ENCODE measurements at regions not wholly inside any gene's neighbourhood (a gene's known extent, or its start where the extent isn't known, plus 50 kb on each side); places are given as distances from the start of the nearest gene placed in this dataset.
A peak's percentile ranks its signal among the peaks of the same experiment; 100 is the strongest.

DNA sequence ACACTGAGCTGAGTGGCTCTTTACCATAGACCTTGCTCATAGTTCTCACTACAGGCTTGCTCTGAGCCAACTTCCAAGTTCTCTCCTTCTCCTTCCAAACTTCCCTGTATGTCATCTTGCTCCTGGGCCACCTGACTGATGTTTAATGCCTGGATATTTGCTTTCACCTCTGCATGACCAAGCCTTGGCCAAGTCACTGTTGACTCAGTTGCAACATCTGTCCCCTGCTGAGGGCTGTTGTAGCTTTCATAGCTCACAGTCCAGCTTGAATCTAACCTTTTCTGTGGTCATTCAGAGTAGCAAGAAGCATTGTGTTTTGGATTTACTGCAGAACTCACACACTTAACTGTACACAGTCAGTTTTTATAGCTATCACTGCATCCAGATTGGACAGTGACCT lies 171.8 kb upstream of the ROPN1 start:
- H2AFZ ChIP-seq, result no peak overlapping the region
- no peaks in the 10 kb centered on the region for H3K9me3 ChIP-seq (ENCODE audit: control insufficient read depth, low read length)
- no peak overlapping the region for H3K27ac ChIP-seq
- H3K4me2 ChIP-seq (ENCODE audit: low read length), result no peak overlapping the region
- H3K4me3 ChIP-seq (ENCODE audit: low read depth, low read length), result no peak overlapping the region
- H3K27me3 ChIP-seq (ENCODE audit: control insufficient read depth, insufficient read depth, low read length), result no peaks in the 10 kb centered on the region
- no peaks in the 10 kb centered on the region for H3K4me1 ChIP-seq
- no peaks in the 10 kb centered on the region for H3K36me3 ChIP-seq (ENCODE audit: control insufficient read depth, insufficient read depth, low read length)
- TF ChIP-seq, protein P1, sequence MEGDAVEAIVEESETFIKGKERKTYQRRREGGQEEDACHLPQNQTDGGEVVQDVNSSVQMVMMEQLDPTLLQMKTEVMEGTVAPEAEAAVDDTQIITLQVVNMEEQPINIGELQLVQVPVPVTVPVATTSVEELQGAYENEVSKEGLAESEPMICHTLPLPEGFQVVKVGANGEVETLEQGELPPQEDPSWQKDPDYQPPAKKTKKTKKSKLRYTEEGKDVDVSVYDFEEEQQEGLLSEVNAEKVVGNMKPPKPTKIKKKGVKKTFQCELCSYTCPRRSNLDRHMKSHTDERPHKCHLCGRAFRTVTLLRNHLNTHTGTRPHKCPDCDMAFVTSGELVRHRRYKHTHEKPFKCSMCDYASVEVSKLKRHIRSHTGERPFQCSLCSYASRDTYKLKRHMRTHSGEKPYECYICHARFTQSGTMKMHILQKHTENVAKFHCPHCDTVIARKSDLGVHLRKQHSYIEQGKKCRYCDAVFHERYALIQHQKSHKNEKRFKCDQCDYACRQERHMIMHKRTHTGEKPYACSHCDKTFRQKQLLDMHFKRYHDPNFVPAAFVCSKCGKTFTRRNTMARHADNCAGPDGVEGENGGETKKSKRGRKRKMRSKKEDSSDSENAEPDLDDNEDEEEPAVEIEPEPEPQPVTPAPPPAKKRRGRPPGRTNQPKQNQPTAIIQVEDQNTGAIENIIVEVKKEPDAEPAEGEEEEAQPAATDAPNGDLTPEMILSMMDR (IDR thresholded peaks at IDR 0.05), result no peak
- no peak overlapping the region for H3K9ac ChIP-seq
- peaks cover 5% of the 10 kb centered on the region for H3K79me2 ChIP-seq

DNA sequence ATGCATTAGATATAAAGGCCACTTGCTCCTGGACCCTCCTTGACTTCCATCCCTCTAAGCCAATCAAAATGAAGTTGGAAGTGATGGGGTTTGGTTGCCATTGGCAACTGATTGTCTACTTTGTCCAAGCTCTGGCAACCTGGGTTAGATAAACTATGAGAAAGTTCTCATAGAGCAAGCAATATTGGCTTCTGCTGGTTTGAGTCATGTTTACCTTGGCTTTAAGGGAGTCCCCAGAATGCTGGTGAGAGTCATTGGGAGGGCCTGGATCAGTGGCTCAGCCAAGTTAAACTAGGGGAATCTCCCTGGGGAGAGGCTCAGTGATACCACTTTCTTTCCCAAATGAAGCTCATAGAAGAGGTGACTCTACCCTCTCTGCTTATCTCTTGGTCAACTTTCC lies 176.3 kb upstream of the ROPN1 start:
- Histone ChIP-seq H3K9ac (no peak overlapping the region), H3K4me2 (ENCODE audit: low read length) (no peak overlapping the region), H2AFZ (no peak overlapping the region), H3K27me3 (ENCODE audit: control insufficient read depth, insufficient read depth, low read length) (no peaks in the 10 kb centered on the region), H3K27ac (no peak overlapping the region), H3K36me3 (ENCODE audit: control insufficient read depth, insufficient read depth, low read length) (no peaks in the 10 kb centered on the region), H3K4me1 (no peaks in the 10 kb centered on the region), H3K9me3 (ENCODE audit: control insufficient read depth, low read length) (no peaks in the 10 kb centered on the region), H3K79me2 (peaks cover 5% of the 10 kb centered on the region), H3K4me3 (ENCODE audit: low read depth, low read length) (no peak overlapping the region)
- TF ChIP-seq, protein P1 (IDR thresholded peaks at IDR 0.05), result no peak

DNA sequence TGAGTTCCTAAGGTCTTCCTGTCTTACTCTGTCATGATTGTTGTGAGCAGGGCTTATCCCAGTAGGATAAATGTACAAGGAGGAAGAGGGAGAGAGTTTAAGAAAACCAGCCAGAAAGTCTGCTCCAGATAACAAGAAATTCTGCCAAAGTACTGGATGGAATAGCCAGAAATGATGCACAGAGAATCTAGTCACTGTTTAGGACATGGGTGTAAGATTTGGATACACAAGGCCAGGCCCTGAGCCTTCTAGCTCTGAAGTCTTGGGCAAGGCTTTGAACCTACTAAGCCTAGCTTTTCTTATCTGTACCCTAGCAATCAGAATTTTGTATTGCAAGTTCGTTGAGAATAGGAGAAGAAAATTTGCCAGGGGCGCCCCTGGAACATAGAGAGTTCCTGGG lies 180.4 kb upstream of the ROPN1 start:
- no peak overlapping the region for H2AFZ ChIP-seq
- H3K4me1 ChIP-seq, result peaks cover 9% of the 10 kb centered on the region
- TF ChIP-seq, protein P1 (IDR thresholded peaks at IDR 0.05), result no peak
- no peaks in the 10 kb centered on the region for H3K27me3 ChIP-seq (ENCODE audit: control insufficient read depth, insufficient read depth, low read length)
- no peaks in the 10 kb centered on the region for H3K9me3 ChIP-seq (ENCODE audit: control insufficient read depth, low read length)
- peaks cover 15% of the 10 kb centered on the region for H3K79me2 ChIP-seq
- no peak overlapping the region for H3K9ac ChIP-seq
- H3K36me3 ChIP-seq (ENCODE audit: control insufficient read depth, insufficient read depth, low read length), result no peaks in the 10 kb centered on the region
- H3K27ac ChIP-seq, result no peak overlapping the region
- H3K4me3 ChIP-seq (ENCODE audit: low read depth, low read length), result no peak overlapping the region
- no peak overlapping the region for H3K4me2 ChIP-seq (ENCODE audit: low read length)

DNA sequence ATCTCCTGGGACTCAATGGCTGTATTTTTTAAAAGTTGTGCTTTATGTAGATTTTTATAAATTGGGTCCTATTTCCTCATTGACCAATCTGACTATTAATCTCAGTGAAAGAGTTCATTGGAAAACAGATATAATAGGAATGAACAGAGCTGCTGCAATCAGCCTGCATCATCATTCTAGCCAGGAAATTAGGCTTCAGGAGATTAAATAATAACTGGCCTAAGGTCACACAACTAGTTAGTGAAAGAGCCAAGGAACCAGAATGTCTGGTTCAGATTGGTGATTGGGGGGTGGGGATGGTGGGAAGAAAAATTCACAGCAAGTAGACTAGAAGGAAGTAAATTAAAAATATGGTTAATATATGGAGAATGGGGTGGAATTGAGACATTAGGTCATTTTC lies 180.9 kb upstream of the ROPN1 start:
- H3K4me2 ChIP-seq (ENCODE audit: low read length), result no peak overlapping the region
- no peak overlapping the region for H3K27ac ChIP-seq
- TF ChIP-seq, protein P1 (IDR thresholded peaks at IDR 0.05), result no peak
- peaks cover 15% of the 10 kb centered on the region for H3K79me2 ChIP-seq
- H3K36me3 ChIP-seq (ENCODE audit: control insufficient read depth, insufficient read depth, low read length), result no peaks in the 10 kb centered on the region
- no peak overlapping the region for H2AFZ ChIP-seq
- H3K9me3 ChIP-seq (ENCODE audit: control insufficient read depth, low read length), result no peaks in the 10 kb centered on the region
- peaks cover 9% of the 10 kb centered on the region for H3K4me1 ChIP-seq
- H3K9ac ChIP-seq, result no peak overlapping the region
- no peak overlapping the region for H3K4me3 ChIP-seq (ENCODE audit: low read depth, low read length)
- H3K27me3 ChIP-seq (ENCODE audit: control insufficient read depth, insufficient read depth, low read length), result no peaks in the 10 kb centered on the region

DNA sequence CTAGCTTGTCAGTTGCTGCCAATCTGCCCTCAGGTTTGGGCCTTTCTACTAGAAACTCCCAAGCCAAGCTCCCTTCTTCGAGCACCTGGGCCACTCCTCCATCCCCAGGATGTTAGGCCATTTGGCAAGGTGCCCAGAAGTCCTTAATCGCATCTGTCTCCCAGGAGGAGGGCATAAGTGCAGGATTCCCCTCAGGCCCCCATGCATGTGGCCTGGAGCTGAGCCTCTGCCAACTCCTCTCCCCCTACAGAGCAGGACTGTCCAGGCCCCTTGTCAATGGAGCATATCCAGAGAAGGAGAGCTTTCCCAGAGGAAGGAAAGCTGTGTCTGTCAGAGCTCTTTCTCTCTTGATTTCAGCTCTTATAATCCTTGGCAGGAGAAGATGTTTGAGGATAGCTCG lies 182.6 kb upstream of the ROPN1 start:
- H3K27me3 ChIP-seq (ENCODE audit: control insufficient read depth, insufficient read depth, low read length), result no peaks in the 10 kb centered on the region
- TF ChIP-seq, protein P1 (IDR thresholded peaks at IDR 0.05), result no peak
- no peaks in the 10 kb centered on the region for H3K36me3 ChIP-seq (ENCODE audit: control insufficient read depth, insufficient read depth, low read length)
- peak overlapping the region; percentile 29 for H2AFZ ChIP-seq
- H3K4me2 ChIP-seq (ENCODE audit: low read length), result no peak overlapping the region
- H3K4me1 ChIP-seq, result peaks cover 9% of the 10 kb centered on the region
- no peak overlapping the region for H3K4me3 ChIP-seq (ENCODE audit: low read depth, low read length)
- no peak overlapping the region for H3K9ac ChIP-seq
- H3K79me2 ChIP-seq, result peaks cover 10% of the 10 kb centered on the region
- H3K9me3 ChIP-seq (ENCODE audit: control insufficient read depth, low read length), result no peaks in the 10 kb centered on the region
- H3K27ac ChIP-seq, result peak overlapping the region; percentile 34

Measured in parathyroid adenoma (tissue), 2 donors.